HG02852 (cell line): ENCODE measurements at regions not wholly inside any gene's neighbourhood (a gene's known extent, or its start where the extent isn't known, plus 50 kb on each side); places are given as distances from the start of the nearest gene placed in this dataset.
"Not testable (repeated sequence)": the region's sequence is repeated elsewhere in the genome, so short reads cannot be mapped to it uniquely, and the experiment has no call there.

Experiments used
- ATAC-seq: cut with Tn5 transposase; IDR thresholded peaks from one replicate; pipeline ENCODE4 v1.9.1; 2021; ENCODE audit warnings: mild to moderate bottlenecking, moderate library complexity; ENCODE audit not compliant: unreplicated experiment

DNA sequence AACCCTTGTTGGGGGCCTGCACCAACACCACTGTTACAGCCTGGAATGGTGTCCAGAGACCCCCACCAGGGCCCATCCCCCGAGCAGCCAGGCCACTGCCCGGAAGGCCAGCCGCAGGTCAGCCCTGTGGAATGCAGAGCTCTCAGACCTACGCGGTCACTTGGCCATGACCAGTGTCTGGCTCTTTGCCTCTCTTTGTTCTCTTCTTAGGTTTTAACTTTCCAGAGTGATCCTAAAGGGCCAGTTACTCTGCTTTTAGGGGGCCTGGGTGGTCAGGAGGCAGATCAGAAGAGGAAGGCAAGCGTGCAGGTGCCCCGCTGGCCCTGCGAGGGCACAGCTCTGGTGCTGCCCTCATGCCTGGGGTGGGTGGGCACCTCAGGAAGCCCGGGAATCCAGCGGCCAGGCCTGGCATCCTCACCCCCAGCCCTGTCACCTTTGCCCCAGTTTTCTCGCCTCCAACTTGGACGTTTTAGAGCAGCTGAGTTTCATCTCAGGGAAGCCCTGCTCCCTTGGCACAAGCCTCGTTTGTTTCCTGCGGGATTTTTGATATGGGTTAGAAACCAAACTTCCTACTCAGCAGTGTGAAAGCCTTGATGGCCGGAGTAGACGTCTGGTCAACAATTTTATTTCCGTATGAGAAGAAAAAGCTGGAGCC is 62.5 kb upstream of the CHST15 start:
- ATAC-seq: no peak

GRCh38 chr10:124153023-124153826 is 59.8 kb upstream of the CHST15 start:
- peak; percentile 62 for ATAC-seq

DNA sequence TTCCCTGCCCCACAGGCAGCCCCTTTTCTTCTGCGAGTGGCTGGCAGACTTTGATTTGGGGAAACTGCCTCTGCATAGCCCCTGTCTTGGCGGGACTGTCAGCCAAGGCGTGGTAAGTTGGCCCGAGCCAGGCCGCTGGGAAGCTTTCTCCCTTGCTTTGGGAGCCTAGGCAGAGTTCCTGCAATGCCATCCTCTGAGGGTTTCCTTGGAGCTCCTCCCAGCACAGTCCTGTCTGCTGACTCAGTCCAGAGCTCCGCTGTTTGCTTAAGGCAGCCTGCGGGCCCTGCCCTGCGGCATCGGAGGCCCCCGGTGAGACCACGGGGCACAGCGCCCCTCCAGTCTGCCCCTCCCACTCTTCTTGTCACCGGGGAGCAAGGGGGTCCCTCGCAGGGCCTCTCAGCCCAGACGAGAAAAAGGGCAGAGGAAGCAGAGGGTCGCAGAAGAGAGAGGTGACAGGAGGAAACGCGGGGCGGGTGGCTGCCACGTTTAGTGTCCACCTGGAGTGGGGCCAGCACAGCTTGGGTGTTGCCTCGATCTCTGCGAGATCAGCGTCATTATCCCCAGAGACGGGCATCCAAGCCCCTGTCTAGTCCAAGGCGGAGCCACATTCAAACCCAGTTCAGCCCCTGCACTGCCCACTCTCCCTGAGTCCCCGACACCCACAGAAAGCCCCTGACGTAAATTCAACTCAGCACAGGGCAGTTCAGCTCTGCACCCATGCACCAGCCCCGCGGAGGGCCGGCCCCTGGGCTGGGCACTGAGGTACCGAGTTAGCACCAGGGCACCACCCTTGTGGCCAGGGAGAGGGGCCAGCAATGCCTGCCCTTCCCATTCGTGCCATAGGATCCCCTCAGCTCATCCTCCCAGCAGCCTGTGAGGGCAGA is 59.0 kb upstream of the CHST15 start:
- ATAC-seq: no peak

DNA sequence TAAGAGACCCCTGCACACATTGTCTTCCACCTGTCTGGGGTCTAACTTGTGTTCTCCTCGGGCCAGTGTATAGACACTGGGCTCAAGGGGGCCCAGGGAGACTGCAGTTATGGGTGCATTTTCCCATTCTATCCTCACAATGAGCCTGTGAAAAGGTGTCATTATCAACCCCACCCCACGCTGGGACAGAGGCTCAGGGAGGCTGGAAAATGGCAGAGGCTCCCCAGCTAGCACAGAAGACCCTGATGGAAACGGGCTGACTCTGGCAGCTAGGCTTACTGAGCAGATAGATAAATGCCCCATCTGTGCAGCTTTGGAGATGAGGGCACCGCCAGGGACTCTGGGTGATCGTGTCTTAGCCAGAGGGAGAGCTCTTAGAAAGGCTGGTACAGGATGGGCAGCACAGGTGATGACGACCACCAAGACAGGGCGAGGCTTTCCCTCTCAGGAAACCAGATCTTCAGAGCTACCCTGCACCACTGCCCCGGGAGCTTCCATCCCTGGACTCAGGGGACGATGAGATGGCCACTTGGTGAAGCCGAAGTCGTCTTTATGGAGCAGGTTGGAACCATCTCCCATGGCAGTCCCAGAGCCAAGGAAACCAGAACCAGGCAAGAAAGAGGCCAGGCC is 58.2 kb upstream of the CHST15 start:
- ATAC-seq: no peak

GRCh38 chr10:124150807-124151417 is 57.5 kb upstream of the CHST15 start:
- ATAC-seq: no peak

- ATAC-seq: no peak
These were observed 56.9 kb upstream of the CHST15 start for GRCh38 chr10:124150189-124150806.

GRCh38 chr10:124149189-124150042 is 56.0 kb upstream of the CHST15 start:
- no peak for ATAC-seq

DNA sequence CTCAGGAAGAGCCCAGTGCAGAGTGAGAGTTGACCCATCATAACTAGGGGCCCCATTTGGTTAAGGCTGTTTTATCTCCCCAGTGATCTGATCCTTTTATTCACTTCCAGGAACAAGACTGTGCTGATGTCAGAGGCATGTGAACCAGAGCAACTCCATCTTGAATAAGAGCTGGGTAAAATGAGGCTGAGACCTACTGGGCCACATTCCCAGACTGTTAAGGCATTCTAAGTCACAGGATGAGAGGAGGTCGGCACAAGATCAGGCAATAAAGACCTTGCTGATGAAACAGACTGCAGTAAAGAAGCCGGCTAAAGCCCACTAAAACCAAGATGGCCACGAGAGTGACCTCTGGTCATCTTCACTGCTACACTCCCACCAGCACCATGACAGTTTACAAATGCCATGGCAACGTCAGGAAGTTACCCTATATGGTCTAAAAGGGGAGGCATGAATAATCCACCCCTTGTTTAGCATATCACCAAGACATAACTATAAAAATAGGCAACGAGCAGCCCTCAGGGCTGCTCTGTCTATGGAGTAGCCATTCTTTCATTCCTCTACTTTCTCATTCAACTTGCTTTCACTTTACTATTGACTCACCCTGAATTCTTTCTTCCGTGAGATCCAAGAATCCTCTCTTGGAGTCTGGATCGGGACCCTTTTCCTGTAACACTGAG is 55.3 kb upstream of the CHST15 start:
- not testable (repeated sequence) for ATAC-seq

DNA sequence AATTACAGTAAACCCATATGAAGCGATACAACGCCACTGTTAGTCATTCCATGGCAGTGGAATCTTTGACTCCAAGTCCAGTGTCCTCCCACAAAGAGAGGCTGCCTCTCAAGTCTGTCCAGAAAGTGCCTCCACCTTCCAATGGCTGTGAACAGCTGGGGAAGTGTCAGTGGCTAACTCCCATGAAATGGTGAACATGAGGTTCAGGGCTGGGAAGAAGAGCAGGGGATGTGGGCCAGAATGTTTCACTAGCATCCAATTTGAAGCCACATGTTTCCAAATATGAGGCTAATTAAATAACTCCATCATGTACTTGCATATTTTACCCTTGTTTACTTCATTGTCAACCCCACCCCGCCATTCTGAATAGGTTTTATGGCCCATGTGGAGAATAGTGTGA is 53.1 kb upstream of the CHST15 start:
- no peak for ATAC-seq

DNA sequence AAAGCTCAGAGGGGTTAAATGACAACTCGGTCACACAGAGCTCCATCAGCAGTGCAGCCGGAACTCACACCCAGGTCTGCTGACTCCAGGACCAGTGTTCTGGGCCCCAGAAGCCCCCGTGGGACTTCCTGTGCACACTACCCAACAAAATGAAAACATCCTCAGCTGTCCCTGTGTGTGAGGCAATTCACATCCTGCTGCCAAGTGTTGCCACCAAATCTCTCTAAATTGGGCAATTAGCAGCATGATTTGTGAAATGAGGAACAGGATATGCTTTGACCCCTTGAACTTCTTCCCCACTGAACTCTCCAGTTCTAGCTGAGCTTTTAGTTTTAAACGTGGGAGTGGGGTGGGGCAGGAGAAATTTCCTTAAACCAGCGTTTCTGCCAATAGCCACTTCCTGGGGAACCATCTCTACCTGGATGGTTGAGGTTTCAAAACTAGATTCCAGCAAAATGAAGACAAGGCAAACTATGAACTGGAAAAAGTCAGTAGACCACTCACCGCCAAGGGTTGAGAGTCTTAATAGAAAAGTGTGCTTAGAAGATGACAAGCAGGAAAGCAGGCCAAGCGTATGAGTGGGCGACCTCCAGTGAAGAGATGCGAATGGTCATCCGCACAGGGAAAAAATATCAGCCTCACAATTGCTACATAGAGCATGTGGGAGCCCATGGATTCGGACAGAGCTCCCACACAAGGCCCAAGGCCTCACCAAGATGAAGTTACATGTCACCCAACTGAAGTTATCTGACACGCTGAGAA is 51.9 kb upstream of the CHST15 start:
- no peak for ATAC-seq

DNA sequence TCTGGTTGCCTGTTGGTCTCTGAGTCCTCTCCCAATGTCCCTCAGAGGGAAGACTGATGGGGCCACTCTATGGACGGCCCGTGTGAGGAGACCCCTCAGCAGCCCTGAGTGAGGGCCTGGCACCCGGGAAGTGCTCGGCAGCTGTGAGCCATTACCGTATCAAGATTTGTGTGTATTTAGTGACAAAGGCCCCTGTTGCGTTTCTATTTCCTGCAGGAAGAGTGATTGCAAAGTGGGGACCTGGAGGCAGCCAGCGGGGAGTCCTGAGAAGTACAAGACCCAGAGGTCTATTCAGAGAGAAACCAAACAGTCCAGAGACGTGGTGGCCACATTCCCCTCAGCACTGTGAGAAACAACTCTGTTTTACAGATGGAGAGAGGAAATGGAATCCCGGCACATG is 51.1 kb upstream of the CHST15 start:
- ATAC-seq: no peak

DNA sequence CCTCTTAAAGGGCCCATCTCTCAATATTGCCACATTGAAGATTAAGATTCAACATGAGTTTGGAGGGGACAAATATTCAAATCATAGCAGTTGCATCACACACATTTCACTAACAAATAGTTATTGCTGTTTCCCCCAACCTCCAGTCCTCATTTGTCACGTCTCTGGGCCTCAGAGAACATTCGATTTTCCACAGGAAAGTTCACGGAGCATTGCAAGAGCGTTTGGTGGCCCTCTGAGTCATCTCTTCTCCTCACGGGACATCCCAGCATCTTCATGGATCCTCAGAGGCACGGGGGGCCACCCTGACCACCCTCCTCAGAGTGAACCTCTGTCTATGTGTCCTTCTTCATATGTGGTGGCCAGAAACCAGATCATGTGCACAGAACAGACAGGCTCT is 50.3 kb upstream of the CHST15 start:
- no peak for ATAC-seq
